Osteocyte (in vitro differentiated cells): ENCODE measurements at regions not wholly inside any gene's neighbourhood (a gene's known extent, or its start where the extent isn't known, plus 50 kb on each side); places are given as distances from the start of the nearest gene placed in this dataset.

ENCODE experiments used
- DNase-seq: peaks from one replicate; pipeline ENCODE4 v3.0.0; 2021; ENCODE audit warnings: mixed read lengths; ENCODE audit not compliant: unreplicated experiment; ENCODE audit errors: extremely low spot score
- H3K27ac Mint-ChIP-seq: one replicate; pipeline ENCODE4 v1.8.0; 2021; ENCODE audit warnings: mild to moderate bottlenecking, mixed read lengths; ENCODE audit not compliant: unreplicated experiment
- H3K27me3 Mint-ChIP-seq: one replicate; pipeline ENCODE4 v1.8.0; 2021; ENCODE audit warnings: mixed read lengths; ENCODE audit not compliant: unreplicated experiment
- H3K36me3 Mint-ChIP-seq: one replicate; pipeline ENCODE4 v1.8.0; 2021; ENCODE audit warnings: mixed read lengths; ENCODE audit not compliant: unreplicated experiment
- H3K4me1 Mint-ChIP-seq: one replicate; pipeline ENCODE4 v1.8.0; 2021; ENCODE audit warnings: mixed read lengths; ENCODE audit not compliant: unreplicated experiment
- H3K4me3 Mint-ChIP-seq: one replicate; pipeline ENCODE4 v1.8.0; 2021; ENCODE audit warnings: mild to moderate bottlenecking, moderate library complexity, mixed read lengths; ENCODE audit not compliant: unreplicated experiment
- H3K9me3 Mint-ChIP-seq: one replicate; pipeline ENCODE4 v1.8.0; 2021; ENCODE audit warnings: mixed read lengths; ENCODE audit not compliant: unreplicated experiment
- TF ChIP-seq, protein P1 (sequence below): fragments of 200-600 bp; sonication (generic); IDR thresholded peaks from 2 replicates; pipeline ENCODE4 v1.5.0; 2021; ENCODE audit warnings: antibody characterized with exemption, mild to moderate bottlenecking, moderate library complexity

DNA sequence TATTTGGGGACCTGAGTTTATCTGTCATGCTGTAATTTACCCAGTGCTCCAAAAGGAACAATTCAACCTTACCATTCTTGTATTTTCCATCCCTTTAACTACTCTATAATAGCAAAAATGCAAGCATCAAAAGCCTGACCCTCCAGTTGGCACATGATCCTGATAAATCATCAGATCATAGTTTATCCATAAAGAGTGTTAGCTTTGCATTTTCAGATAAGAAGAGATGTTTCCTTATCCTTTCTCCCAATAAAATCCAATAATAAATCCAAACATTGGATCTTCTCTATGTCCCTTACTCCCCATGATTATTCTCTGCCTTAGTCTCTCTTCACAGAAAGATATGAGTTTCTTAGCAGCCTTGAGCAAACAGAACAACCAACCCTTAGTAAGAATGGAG, 134.9 kb downstream of the FSCB start:
- Mint-ChIP-seq H3K4me3 (no peak overlapping the region), H3K4me1 (no peaks in the 10 kb centered on the region), H3K27ac (no peak overlapping the region), H3K27me3 (no peaks in the 10 kb centered on the region), H3K36me3 (no peaks in the 10 kb centered on the region), H3K9me3 (peaks cover 19% of the 10 kb centered on the region)
- no peak for DNase-seq
- TF ChIP-seq, protein P1, sequence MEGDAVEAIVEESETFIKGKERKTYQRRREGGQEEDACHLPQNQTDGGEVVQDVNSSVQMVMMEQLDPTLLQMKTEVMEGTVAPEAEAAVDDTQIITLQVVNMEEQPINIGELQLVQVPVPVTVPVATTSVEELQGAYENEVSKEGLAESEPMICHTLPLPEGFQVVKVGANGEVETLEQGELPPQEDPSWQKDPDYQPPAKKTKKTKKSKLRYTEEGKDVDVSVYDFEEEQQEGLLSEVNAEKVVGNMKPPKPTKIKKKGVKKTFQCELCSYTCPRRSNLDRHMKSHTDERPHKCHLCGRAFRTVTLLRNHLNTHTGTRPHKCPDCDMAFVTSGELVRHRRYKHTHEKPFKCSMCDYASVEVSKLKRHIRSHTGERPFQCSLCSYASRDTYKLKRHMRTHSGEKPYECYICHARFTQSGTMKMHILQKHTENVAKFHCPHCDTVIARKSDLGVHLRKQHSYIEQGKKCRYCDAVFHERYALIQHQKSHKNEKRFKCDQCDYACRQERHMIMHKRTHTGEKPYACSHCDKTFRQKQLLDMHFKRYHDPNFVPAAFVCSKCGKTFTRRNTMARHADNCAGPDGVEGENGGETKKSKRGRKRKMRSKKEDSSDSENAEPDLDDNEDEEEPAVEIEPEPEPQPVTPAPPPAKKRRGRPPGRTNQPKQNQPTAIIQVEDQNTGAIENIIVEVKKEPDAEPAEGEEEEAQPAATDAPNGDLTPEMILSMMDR = no peak

DNA sequence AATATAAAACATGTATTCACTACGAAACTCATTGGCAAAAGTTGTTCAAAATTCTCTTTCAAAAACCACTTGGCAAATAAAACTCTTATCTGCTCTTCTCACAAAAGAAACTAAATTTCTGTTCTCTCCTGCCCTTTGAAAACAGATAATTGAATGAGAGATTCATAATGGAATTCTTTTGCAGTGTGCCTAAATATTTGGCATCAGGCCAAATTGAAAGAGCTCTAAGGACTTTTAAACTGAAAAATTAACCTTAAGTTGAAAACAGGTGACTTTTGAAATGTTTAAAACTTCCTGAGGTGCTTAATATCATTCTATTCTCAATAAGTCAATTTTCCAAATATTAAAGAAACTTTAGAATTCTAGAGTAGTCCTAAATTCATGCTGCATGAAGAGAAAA, 136.4 kb downstream of the FSCB start:
- Mint-ChIP-seq H3K27me3 (no peaks in the 10 kb centered on the region), H3K27ac (no peak overlapping the region), H3K36me3 (no peaks in the 10 kb centered on the region), H3K4me3 (no peak overlapping the region), H3K9me3 (peaks cover 13% of the 10 kb centered on the region), H3K4me1 (no peaks in the 10 kb centered on the region)
- no peak for DNase-seq
- TF ChIP-seq, protein P1 = no peak

DNA sequence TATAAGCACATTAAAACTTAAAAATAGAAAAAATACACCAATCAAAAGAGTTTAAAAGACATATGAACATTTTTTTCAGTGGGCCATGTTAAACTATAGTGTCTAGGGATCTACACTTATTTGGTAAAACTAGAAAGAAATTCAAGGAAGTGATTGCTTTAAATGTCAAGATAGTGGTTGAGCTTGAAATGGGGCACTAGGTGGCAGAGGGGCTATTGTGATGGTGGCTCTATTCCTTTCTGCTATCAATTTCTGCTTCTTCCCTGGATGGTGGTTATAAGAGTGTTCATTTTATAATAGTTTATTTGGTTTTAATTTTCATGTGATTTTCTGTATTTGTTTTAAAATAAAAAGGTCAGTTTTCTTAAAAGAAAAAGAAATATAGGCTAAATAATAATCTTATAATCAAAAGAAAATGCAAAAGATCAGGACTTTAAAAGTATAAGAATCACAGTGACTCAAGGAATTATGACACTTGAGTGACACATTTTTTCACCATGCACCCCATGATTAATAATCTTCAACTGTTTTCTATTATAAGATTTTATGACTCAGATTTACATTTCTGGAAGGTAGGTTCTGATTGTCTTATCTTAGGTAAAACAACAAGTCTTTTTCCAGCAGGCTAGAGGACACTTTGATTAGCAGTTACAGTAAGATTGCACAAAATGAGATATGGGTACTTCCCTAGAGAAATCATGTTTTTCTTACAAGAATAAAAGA, 137.5 kb downstream of the FSCB start:
- DNase-seq = no peak
- Mint-ChIP-seq H3K9me3 (peaks cover 3% of the 10 kb centered on the region), H3K27ac (no peak overlapping the region), H3K4me3 (no peak overlapping the region), H3K4me1 (no peaks in the 10 kb centered on the region), H3K27me3 (no peaks in the 10 kb centered on the region), H3K36me3 (no peaks in the 10 kb centered on the region)
- TF ChIP-seq, protein P1 = no peak

DNA sequence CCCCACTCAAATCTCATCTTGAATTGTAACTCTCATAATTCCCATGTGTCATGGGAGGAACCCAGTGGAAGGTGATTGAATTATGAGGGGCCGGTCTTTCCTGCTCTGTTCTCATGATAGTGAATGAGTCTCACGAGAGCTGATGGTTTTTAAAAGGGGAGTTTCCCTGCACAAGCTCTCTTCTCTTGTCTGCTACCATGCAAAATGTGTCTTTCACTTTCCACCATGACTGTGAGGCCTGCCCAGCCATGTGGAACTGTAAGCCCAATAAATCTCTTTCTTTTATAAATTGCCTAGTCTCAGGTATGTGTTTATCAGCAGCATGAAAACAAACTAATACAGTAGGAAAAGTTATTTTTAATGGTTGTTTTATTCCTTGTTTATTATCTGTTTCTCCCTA, 146.0 kb downstream of the FSCB start:
- DNase-seq = no peak

DNA sequence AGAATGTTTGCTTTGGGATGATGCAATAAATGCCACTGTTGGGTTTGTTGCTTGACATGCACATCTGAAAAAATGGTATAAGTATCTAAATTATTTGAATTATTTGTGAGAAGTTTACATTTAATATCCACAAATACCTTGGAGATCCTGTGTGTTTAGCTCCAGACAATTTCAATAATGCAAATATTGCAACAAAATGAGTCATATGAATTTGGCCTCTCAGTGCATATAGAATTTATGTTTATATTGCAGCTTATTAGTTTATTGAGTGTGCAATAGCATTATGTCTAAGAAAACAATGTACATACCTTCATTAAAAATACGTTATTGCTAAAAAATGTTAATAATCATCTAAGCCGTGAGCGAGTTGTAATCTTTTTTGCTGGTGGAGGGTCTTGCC, 153.3 kb downstream of the FSCB start:
- DNase-seq = no peak
- TF ChIP-seq, protein P1 = no peak
- Mint-ChIP-seq H3K9me3 (peaks cover 10% of the 10 kb centered on the region), H3K27ac (no peak overlapping the region), H3K36me3 (no peaks in the 10 kb centered on the region), H3K4me1 (no peaks in the 10 kb centered on the region), H3K4me3 (no peak overlapping the region), H3K27me3 (no peaks in the 10 kb centered on the region)

More for the DNA sequence above, 146.0 kb downstream of the FSCB start:
- Mint-ChIP-seq H3K4me1 (no peaks in the 10 kb centered on the region), H3K4me3 (no peak overlapping the region), H3K27ac (no peak overlapping the region), H3K27me3 (no peaks in the 10 kb centered on the region), H3K36me3 (no peaks in the 10 kb centered on the region), H3K9me3 (no peaks in the 10 kb centered on the region)
- TF ChIP-seq, protein P1 = no peak
